Peyer's patch (tissue), 4 donors: ENCODE measurements at regions not wholly inside any gene's neighbourhood (a gene's known extent, or its start where the extent isn't known, plus 50 kb on each side); places are given as distances from the start of the nearest gene placed in this dataset.

Experiments
- CTCF ChIP-seq, 6 experiments: fragments of 450-650 bp in 4 of 6; fragments of 200-600 bp in 2 of 6; sonication (generic) in 1 of 6; IDR thresholded peaks; one replicate each; pipeline ENCODE4 v1.5.1; 2017 to 2019; ENCODE audit warnings: antibody characterized with exemption in 6 of 6, mild to moderate bottlenecking in 3 of 6, moderate library complexity in 1 of 6
- POLR2A ChIP-seq, 2 donors: fragments of 450-650 bp; IDR thresholded peaks; one replicate each; pipeline ENCODE4 v1.5.1; 2017; ENCODE audit warnings: antibody characterized with exemption in 2 of 2, mild to moderate bottlenecking in 2 of 2, moderate library complexity in 2 of 2

GRCh38 chr10:128237710-128238109, 111.5 kb upstream of the MKI67 start:
- TF ChIP-seq POLR2A (IDR thresholded peaks at IDR 0.05) (no peak), CTCF (IDR thresholded peaks at IDR 0.05) (no peak)
